Cardiac fibroblast (primary cell): ENCODE measurements at regions not wholly inside any gene's neighbourhood (a gene's known extent, or its start where the extent isn't known, plus 50 kb on each side); places are given as distances from the start of the nearest gene placed in this dataset.
A peak's percentile ranks its signal among the peaks of the same experiment; 100 is the strongest.

Experiments
- DNase-seq, 2 donors: peaks; one replicate each; pipeline versions ENCODE4 v3.0.0 to v3.0.0-alpha.2; 2010; ENCODE audit warnings: low read depth in 2 of 2
- H3K4me3 ChIP-seq, 2 donors: replicated peaks in 1 of 2; 1 replicate in 1 of 2; 2 replicates in 1 of 2; pipeline ENCODE4 v1.5.1; 2011; ENCODE audit warnings: low read depth in 2 of 2, low read length in 2 of 2, mild to moderate bottlenecking in 2 of 2, moderate library complexity in 1 of 2
- CTCF ChIP-seq: IDR thresholded peaks from one replicate; pipeline ENCODE4 v1.5.1; 2011; ENCODE audit warnings: low read depth, mild to moderate bottlenecking, low read length, inconsistent platforms

- TF ChIP-seq CTCF, result no peak
- no peak for DNase-seq
These were observed 107.1 kb upstream of the PLEKHG7 start for GRCh38 chr12:92595663-92596062.

GRCh38 chr12:92593734-92594402, 108.9 kb upstream of the PLEKHG7 start:
- H3K4me3 ChIP-seq, result no peak overlapping the region
- no peak for TF ChIP-seq CTCF
- peak; percentile 74 to 99 for DNase-seq

More at GRCh38 chr12:92595663-92596062, 107.1 kb upstream of the PLEKHG7 start:
- no peak overlapping the region for H3K4me3 ChIP-seq

GRCh38 chr12:92585115-92585727, 117.6 kb upstream of the PLEKHG7 start:
- DNase-seq, result peak in 1 of 2 donors; percentile 20
- no peak for TF ChIP-seq CTCF
- no peak overlapping the region for H3K4me3 ChIP-seq

GRCh38 chr12:92583910-92584309, 118.9 kb upstream of the PLEKHG7 start:
- H3K4me3 ChIP-seq, result no peak overlapping the region
- DNase-seq, result no peak
- TF ChIP-seq CTCF, result no peak

GRCh38 chr12:92582893-92583292, 119.9 kb upstream of the PLEKHG7 start:
- DNase-seq, result peak in 1 of 2 donors; percentile 73
- TF ChIP-seq CTCF, result no peak
- no peak overlapping the region for H3K4me3 ChIP-seq

GRCh38 chr12:92582475-92582874, 120.3 kb upstream of the PLEKHG7 start:
- DNase-seq, result no peak
- H3K4me3 ChIP-seq, result no peak overlapping the region
- no peak for TF ChIP-seq CTCF
